ENCODE measurements at regions not wholly inside any gene's neighbourhood (a gene's known extent, or its start where the extent isn't known, plus 50 kb on each side); places are given as distances from the start of the nearest gene placed in this dataset.

DNA sequence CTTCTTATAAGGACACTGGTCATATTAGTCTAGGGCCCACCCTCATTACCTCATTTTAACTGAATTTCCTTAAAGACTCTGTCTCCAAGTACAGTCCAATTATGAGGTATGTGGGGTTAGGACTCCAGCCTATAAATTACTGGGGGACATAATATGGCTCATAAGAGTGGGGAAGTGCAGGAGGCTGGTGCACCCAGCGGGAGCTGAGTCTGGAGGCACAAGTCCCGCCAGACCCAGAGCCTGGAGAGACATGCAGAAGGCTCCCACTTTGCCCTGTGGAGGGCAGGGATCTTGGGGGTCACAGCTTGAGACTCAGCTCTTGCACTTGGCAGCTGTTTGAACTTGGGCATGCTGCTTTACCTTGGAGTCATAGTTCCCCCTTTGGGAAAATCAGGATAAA is 250.4 kb downstream of the RHOU start:
- TF ChIP-seq ELF4 (IDR thresholded peaks at IDR 0.05) (no peak), NFRKB (IDR thresholded peaks at IDR 0.05) (no peak), BHLHE40 (IDR thresholded peaks at IDR 0.05; ENCODE audit: borderline replicate concordance) (no peak)
